ENCODE measurements at regions not wholly inside any gene's neighbourhood (a gene's known extent, or its start where the extent isn't known, plus 50 kb on each side); places are given as distances from the start of the nearest gene placed in this dataset.

GRCh38 chr12:46445093-46445492 lies 72.5 kb upstream of the SLC38A2 start:
- DNase-seq = no peak

GRCh38 chr12:46443594-46444263 lies 71.2 kb upstream of the SLC38A2 start:
- no peak for DNase-seq

DNA sequence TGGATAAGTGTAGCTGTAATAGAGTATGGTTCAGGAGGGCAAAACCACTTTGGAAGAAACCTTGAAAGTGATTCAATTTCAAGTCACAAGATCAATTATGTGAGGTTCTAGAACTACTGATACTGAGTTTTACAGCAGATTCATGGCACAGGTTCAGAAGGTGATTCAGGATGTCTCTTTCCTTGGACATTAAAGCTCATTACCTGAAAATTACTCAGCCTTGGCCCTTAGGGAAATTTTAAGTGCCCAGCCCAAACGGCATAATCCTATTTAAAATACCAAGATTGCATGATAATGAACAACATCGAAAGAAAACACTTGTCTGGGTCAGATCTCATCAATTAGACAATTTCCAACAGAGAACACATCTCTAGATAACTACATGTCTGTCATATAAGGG lies 70.2 kb upstream of the SLC38A2 start:
- no peak for DNase-seq

DNA sequence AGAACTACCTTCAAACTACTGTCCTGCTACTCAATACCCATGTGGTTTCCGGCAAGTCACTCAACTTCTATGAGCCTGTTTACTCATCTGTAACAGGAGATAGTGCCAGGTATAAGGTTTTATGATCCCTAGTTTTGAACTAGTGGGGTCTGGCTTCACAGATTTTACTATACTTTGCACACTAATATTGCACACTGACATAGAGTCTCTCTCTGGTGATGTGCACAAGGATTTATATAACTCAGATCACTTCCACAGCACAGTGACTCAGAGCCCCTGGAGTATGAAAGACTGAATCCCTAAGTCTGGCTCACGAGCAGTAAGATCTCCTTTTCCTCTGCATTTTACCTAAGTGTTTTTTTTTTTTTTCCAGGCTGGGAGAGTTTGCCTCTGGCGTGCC lies 69.7 kb upstream of the SLC38A2 start:
- no peak for DNase-seq

- no peak for DNase-seq
Measured at GRCh38 chr12:46439793-46440511, 67.4 kb upstream of the SLC38A2 start.

- DNase-seq = no peak
Measured at GRCh38 chr12:46438719-46439319, 66.2 kb upstream of the SLC38A2 start.

- DNase-seq = no peak
Measured at GRCh38 chr12:46438256-46438655, 65.7 kb upstream of the SLC38A2 start.

DNA sequence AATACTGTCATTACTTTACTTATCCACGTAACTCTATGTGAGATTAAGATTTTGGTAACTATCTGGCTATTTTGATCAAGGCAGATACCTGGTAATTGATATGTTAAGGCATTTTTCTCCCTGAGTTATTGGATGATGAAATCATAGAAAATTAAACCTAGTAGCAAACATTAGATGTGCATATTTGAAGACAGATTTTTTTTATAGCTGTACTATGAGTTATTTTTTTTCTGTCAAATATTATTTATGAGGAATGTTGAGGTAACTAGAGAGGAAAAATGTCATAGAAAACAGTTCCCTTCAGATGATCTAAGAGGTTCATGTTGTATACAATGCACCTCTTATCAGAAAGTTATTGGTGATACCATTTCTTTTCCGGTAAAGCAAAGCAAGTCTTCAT lies 64.9 kb upstream of the SLC38A2 start:
- DNase-seq = no peak

GRCh38 chr12:46436747-46437146 lies 64.2 kb upstream of the SLC38A2 start:
- DNase-seq = no peak

GRCh38 chr12:46435625-46436024 lies 63.1 kb upstream of the SLC38A2 start:
- no peak for DNase-seq

GRCh38 chr12:46435029-46435428 lies 62.5 kb upstream of the SLC38A2 start:
- no peak for DNase-seq

DNA sequence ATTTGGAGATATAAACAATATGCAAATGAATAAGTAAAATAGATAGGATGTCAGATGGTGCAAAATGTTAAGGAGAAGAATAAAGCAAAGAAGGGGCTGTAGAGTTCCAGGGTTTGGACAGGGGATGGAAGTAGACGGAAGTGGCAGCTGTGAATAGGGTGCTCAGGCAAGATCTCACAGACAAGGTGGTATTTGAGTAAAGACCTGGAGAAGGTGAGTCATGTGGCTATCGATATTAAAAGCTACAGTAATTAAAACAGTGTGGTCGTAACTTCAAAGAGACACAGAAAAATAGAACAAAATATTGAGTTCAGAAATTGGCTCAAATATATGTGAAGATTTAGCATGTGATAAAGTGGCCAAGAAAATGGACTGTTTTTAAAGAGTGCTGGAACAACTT lies 61.3 kb upstream of the SLC38A2 start:
- no peak for DNase-seq

GRCh38 chr12:46432325-46432724 lies 59.8 kb upstream of the SLC38A2 start:
- DNase-seq = no peak

GRCh38 chr12:46430340-46430948 lies 57.9 kb upstream of the SLC38A2 start:
- peak; percentile 61 for DNase-seq
